GM21737 (cell line): ENCODE measurements at regions not wholly inside any gene's neighbourhood (a gene's known extent, or its start where the extent isn't known, plus 50 kb on each side); places are given as distances from the start of the nearest gene placed in this dataset.
"Not testable (repeated sequence)": the region's sequence is repeated elsewhere in the genome, so short reads cannot be mapped to it uniquely, and the experiment has no call there.

Experiments
- ATAC-seq: cut with Tn5 transposase; IDR thresholded peaks from one replicate; pipeline ENCODE4 v1.9.1; 2021; ENCODE audit warnings: mild to moderate bottlenecking, moderate library complexity; ENCODE audit not compliant: unreplicated experiment

GRCh38 chr18:39188278-39188677 lies 1622.7 kb upstream of the CELF4 start:
- ATAC-seq = no peak

DNA sequence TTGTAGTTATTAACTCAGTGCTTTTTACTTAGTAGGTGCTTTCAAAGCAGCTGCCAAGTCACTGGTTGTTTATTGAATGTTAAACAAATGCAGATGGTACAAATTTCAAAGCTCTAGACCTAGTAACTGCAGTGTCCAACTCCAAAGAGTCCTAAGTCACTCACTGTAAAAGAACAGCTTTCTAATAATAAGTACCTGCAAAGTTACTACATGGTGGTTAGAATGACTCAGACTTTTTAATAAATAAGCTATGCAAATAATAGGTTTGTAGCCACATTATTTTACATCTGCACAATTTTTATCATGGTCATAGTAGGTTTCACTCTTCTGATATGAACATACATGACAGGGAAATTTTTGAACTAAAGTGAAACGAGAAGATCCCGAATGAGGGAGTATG lies 1620.4 kb upstream of the CELF4 start:
- no peak for ATAC-seq

GRCh38 chr18:39184176-39184575 lies 1618.6 kb upstream of the CELF4 start:
- ATAC-seq = no peak

DNA sequence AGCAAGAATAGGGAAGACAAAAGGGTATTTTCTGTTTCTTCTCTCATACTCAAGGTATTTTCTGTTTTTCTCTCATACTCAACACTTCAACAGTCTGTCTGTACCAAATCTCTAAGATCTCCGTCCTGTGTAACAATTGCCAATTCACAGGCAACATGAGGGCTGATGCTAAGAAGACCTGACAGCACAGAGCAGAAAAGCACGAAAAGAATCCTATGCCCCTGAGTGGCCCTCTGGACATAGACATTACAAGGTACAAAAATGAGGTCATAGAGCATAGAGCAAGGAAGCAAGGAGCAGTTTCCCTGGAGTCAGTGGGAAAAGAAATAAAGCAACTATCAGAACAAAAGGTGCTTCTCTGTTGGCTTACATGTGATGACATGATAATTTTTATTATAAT lies 1612.6 kb upstream of the CELF4 start:
- no peak for ATAC-seq

DNA sequence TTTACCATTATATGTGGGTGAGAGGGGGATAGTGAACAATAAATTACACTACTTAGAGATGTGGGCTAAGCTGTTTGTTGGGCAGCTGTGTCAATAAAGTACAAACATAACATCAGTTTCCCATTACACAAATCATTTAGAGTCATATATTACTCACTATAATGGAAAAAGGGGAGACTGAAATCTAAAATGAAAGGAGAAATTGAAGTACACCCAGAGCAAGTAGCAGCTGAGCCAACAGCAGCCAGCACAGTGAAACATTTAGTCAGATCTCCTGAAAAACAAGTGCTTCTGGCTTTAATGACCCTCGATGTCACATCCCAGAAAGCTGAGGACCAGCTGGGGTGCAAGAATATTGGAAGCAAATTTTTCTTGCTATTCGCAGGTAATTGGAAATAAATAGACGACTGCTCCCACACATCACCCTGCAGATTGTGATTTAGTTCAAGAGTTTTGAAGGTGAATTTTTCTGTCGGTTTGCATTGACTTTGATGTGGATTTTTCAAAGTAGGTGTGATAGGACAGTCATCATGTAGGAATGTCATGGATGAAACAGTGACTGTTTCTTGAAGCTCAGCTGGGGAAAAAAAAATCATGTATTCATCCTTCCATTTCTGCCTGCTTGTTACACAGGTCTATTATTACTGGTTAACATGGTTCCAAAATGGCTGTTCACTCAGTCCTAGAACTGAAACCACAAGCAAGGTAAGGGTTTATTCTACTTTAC lies 1607.3 kb upstream of the CELF4 start:
- no peak for ATAC-seq

GRCh38 chr18:39168723-39169122 lies 1603.1 kb upstream of the CELF4 start:
- ATAC-seq = no peak

GRCh38 chr18:39167990-39168389 lies 1602.4 kb upstream of the CELF4 start:
- no peak for ATAC-seq

DNA sequence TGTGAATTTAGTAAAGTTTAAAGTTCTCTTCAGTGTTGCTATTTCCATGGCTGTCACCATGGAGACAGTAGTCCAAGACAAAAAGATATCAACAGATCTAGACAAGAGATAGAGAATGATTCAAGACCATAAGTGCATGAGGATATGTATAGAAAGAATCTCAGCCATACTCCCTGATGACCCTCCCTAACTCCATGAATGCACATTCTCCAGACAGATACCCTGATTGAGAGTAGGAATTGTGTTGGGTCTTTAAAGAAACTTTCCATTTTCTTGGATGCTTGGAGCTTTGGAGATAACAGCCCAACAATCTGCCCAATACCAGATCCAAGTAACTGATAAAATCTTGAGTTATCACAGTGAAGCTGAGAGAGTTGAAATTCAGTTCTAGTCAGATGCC lies 1601.2 kb upstream of the CELF4 start:
- ATAC-seq = no peak

DNA sequence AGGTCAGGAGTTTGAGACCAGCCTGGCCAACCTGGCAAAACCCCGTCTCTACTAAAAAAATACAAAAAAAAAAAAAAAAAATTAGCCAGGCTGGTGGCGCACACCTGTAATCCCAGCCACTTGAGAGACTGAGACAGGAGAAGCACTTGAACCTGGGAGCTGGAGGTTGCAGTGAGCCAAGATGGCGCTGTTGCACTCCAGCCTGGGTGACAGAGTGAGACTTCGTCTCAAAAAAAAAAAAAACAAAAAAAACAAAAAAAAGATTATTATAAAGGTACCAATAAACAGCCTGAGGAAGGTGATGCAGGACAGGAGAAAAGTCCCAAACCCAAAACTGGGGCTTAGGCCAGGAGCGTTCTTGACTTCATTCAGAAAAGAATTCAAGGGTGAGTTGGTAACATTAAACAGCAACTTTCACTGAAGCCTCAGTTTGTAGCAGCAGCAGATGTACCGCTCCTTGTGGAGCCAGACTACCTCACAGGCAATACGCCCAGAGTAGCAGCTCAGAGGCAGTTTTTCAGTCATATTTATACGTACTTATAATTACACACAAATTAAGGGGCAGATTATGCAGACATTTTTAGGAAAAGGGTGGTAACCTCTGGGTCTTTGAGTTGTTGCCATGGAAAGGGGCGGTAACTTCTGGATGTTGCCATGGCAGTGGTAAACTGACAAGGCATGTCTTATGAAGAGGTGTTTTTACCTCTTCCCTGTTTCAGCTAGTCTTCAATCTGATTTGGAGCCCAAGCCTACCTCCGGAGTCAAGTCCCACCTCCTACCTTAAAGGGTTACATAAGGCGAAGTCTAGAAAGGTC lies 1596.6 kb upstream of the CELF4 start:
- ATAC-seq = no peak

GRCh38 chr18:39149211-39149806 lies 1583.7 kb upstream of the CELF4 start:
- no peak for ATAC-seq

- no peak for ATAC-seq
Measured at GRCh38 chr18:39134255-39134654, 1568.7 kb upstream of the CELF4 start.

DNA sequence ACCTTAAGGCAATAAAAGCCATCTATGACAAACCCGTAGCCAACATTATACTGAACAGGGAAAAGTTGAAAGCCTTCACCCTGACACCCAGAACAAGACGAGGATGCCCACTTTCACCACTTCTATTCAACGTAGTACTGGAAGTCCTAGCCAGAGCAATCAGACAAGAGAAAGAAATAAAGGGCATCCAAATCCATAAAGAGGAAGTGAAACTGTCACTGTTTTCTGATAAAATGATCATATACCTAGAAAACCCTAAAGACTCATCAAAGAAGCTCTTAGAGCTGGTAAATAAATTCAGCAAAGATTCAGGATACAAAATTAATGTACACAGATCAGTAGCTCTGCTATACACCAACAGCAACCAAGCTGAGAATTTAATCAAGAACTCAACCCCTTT lies 1561.9 kb upstream of the CELF4 start:
- not testable (repeated sequence) for ATAC-seq

- no peak for ATAC-seq
Measured at GRCh38 chr18:39113790-39114189, 1548.2 kb upstream of the CELF4 start.

GRCh38 chr18:39105104-39105503 lies 1539.5 kb upstream of the CELF4 start:
- ATAC-seq = no peak

GRCh38 chr18:39072970-39073369 lies 1507.4 kb upstream of the CELF4 start:
- no peak for ATAC-seq

DNA sequence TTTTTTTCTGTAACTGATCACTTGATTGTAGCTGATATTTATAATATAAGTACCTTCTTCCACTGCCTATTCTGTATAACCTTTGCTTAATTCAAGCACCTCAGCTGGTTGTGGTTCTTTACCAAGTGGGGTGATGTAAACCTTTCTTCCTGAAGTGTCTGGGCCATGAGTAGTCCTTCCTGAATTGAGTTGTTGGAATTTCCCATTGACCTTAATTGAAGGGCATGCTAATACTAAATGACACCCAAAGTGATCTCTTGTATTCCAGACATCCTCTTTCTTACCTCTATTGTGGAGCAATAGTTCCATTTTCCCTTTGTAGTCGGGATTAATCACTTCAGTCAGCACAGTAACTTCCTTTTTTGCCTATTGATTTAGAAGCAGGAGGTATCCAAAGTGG lies 1496.8 kb upstream of the CELF4 start:
- ATAC-seq = no peak

DNA sequence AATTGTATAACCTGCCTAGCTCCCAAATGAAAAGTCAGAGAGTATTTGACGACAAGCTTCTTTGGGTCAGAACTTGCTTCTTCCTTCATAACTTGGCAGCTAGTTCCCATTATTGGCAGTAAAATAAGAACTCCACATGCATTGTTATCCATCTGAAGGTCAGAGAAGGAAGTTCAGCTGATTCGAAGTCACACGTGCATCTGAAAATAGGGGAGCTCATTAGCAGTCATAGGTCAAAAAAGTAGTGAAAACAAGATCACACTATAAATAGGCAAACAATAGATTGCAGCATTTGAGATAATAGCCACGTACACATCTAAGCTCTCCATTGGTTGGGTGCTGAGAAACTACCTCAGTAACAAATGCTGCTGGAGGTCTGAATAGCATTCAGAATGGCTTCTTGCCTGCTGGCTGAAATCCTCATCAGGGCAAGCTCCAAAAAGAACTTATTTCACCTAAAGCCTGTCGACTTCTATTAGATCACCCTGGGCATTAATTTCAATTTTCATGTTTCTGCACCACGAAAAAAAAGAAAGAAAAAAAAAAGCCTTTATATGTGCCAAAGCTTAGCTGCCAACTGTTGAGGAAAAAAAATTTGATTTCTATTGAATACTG lies 1492.9 kb upstream of the CELF4 start:
- no peak for ATAC-seq

- ATAC-seq = no peak
Measured at GRCh38 chr18:39057423-39058064, 1491.9 kb upstream of the CELF4 start.

DNA sequence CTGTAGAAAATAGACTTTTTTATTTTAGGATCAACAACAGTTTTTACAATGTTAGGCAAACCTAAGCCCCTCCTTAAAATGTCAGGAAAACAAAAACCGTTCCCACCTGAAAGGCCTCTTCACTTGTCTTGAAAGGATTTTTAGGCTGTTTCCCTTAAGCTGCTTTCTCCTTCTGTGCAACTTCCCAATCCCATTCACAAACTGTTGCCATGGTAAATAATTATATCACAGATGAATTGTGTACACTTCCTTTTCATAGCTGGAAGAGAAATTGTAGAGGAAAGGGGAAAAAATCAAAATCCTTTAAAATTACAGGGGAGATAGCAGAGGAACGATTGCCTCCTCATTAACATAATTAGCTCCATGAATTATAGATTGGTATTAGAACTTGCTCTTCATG lies 1488.0 kb upstream of the CELF4 start:
- no peak for ATAC-seq

DNA sequence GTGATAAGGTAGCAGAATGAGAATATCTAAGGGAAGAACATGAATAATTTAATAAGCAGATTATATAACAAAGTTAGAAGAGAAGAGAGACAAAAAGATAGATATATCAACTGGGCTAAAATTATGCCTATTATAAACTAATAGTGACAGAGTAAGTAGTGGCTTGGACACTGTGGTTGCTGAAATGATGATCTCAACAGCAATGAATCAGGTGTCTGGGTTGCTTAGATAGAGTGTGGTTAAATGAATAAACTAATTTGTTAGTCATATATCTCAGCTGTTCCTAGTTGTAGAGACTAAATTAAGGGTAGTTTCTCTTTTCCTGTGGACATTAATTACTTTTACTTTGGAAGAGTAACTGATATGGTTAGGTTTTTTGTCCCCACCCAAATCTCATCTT lies 1485.4 kb upstream of the CELF4 start:
- no peak for ATAC-seq

DNA sequence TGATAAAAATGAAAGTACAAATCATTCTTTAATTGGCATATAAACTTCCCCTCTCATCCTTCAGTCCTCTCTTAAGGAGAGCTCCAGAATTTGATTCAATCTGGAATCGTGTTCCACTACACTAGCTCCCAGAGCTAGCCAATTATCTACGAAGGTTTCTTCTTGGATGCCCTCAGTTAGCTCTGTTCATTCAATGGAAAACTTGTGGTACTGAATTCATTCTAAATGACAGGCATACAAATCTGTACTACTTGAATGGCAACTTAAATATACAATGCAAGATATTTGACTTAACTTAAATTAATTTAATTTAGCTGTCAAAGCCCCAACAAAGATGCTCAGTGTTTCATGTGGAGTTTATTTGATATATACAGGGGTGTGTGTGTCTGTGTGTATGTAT lies 1474.2 kb upstream of the CELF4 start:
- no peak for ATAC-seq
